ENCODE measurements at regions not wholly inside any gene's neighbourhood (a gene's known extent, or its start where the extent isn't known, plus 50 kb on each side); places are given as distances from the start of the nearest gene placed in this dataset.

GRCh38 chr2:23073671-23074070 is 311.3 kb upstream of the KLHL29 start:
- no peak for DNase-seq

GRCh38 chr2:23077596-23077995 is 307.4 kb upstream of the KLHL29 start:
- no peak for DNase-seq

DNA sequence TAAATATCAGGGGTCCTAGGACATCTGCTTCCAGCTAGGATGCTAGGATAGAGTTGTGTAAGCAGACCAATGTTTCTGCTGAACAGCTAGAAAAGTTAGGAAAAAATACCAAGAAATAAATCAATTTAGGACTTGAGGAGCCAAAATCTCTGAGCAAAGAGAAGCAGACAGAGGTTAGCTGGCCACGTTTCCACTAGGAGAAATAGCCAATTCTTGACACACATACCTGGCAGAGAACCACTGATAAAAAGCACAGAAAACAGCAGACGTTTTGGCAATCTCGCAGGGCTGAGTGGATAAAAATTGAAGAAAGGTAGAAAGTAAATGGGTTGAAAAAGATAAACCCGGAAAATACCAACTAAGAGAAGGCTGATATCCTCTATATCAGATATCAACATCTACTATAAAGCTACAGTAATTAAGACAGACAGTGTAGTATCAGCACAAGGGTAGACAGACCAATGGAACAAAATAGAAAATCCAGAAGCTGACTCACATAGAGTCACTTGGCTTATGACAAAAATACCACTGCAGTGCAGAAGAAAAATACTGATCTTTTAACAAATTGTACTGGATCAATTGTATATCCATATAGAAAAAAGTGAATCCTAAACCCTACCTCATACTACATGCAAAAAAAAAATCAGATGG is 306.1 kb upstream of the KLHL29 start:
- peak; percentile 24 for DNase-seq

DNA sequence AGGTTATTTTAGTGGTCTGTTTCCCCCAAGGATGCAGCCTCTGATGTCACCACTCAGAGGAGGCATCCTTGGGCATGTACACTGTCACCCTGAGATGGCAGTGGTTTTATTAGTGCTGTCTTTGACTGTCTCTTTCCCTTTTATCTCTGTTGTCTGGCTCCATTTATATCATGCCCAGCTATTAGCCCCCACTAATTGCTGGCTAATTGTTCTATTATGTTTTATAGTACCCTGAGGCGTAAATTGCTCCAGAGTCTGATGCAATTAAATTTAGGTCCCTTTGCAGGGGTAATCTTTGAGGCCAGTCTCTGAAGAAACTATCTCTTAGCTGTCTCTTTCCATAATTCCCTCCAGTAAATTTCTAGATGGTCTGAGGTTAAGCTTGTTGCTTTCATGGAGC is 301.0 kb upstream of the KLHL29 start:
- DNase-seq = no peak

DNA sequence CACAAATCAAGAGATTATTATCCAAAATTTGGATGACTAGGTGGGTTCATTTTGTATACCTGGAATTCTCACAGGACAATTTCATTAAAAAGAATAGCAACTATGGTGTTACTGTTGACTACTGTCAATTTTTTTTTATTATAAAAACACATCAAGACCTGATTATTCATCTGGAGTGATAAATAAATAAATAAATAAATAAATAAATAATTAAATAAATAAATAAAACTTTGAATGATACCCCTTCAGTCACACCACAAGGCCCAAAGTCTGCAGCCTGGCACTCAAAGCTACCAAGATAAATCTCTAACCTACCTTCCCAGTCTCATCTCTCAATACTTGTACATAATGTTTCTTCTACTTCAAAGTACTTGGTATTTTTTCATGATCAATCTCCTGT is 294.0 kb upstream of the KLHL29 start:
- DNase-seq = no peak

DNA sequence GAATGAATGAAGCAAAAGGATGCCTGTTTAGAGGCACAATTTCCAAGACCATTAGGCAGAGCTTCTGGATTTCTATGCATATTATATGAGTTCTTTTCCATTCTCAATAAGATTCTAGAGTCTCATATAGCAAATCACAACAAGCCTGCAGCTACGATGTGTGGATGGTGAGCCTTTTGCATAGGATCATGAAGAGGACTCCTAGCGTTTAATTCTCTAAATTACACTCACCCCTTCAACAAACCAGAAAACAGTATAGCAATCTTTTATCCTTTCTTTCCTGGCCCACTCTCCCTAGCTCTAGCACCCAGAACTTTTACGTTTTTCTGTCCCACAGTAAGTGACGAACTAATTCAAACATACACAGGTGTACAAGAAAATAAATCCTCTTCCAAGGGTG is 293.1 kb upstream of the KLHL29 start:
- DNase-seq = no peak

GRCh38 chr2:23092831-23093230 is 292.1 kb upstream of the KLHL29 start:
- no peak for DNase-seq

DNA sequence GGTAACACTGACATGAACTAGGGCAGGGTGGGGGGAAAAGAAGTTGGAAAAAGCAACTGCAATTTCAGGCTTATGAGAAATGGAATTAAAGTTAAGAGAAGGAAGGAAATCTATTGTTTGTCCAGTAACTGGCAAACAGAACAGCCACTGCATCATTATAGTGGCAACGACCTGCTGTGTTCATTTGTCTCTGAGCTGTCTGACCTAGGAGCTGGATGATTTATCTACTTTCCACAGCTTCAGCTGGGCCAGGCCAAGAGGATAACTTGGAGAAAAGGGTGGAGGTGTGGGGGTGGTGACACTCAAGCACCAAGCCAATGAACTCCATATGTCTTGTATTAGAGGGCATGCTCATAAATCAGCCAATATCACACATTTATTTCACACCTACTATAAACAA is 291.5 kb upstream of the KLHL29 start:
- DNase-seq = no peak

- DNase-seq = no peak
These were observed 287.9 kb upstream of the KLHL29 start for GRCh38 chr2:23096906-23097602.

DNA sequence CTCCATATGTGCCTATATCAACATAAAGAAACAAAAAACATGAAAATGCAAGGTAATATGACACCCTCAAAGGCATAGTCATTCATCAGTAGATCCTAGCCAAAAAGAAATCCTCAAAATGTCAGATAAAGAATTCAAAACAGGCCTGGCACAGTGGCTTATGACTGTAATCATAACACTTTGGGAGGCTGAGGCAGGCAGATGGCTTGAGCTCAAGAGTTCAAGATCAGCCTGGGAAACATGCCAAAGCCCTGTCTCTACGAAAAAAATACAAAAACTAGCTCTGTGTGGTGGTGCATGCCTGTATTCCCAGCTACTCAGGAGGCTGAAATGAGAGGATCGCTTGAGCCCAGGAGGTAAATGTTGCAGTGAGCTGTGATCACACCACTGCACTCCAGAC is 284.6 kb upstream of the KLHL29 start:
- no peak for DNase-seq

DNA sequence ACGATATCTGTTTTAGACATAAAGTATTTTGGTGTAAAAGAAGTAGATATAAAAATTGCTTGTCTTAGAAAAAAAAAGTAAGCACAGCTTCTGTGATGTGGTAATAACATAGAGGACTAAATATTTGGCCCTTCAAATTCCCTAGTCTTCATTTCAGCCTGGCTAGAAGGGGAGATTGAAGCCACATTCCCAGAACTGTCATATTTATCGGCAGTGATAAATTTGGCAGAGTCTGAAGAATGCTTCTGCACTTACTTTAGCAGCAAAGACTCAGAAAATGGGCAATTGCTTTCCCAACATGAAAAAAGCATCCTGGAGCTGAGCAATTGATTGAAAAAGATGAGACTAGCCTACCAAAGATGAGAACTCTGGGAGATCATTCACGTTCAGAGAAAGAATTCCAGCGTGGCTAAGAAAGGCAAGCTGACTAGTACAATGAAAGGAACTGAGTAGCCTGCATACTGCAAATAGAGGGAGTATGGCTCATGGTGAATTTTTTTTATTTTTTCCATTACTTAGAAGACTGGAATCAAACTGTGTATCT is 278.7 kb upstream of the KLHL29 start:
- DNase-seq = no peak

DNA sequence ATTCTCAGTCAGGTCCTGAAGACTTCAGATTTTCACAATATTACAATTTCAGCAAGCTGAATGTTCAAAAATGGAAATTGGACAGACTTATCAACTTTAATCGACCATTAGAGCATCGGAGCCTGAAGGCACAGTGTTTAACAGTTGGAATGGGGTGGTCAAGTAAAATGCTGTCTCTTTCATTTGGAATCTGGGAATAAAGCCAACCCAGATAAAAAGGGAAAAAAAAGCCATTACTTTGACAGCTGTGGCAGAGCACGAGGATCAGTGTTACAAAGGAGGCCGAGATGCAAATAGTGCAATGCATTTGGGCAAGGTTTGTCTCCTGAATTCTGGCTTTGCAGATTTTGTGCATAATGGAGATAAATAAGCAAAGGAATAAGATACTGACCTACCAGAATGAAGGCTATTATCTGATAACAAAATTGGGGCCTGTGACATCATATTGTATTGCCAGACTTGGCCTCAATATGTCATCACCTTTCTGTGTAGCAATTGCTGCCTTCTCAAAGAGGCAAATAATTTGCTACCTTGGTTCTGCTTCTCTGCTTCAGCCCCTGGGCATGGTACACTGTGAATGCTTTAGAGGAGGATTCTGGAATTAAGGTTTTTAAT is 277.5 kb upstream of the KLHL29 start:
- DNase-seq = no peak

DNA sequence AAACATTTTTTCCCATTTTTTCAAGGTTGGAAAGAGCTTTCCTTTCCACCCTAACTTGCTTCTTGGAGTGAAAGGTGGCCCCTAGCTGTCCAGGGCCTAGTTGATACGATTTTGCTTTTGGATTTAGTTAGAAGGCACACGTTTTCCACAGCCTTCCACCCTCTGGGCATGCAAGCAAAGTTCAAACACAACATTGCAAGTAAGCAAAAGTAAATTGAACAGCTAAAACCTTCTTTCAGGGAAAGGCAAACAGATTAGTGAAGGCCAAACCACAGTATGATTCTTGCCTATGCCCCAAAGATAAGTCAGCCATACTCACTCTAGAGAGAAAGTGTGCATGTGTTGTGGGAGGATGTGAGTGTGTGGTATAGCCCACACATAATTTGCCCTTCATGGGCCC is 273.7 kb upstream of the KLHL29 start:
- no peak for DNase-seq

GRCh38 chr2:23112517-23112916 is 272.5 kb upstream of the KLHL29 start:
- DNase-seq = no peak

- DNase-seq = no peak
These were observed 270.7 kb upstream of the KLHL29 start for GRCh38 chr2:23114299-23114698.

GRCh38 chr2:23118313-23118712 is 266.7 kb upstream of the KLHL29 start:
- DNase-seq = no peak

GRCh38 chr2:23118894-23119293 is 266.1 kb upstream of the KLHL29 start:
- DNase-seq = no peak

- no peak for DNase-seq
These were observed 264.8 kb upstream of the KLHL29 start for GRCh38 chr2:23120161-23120560.

DNA sequence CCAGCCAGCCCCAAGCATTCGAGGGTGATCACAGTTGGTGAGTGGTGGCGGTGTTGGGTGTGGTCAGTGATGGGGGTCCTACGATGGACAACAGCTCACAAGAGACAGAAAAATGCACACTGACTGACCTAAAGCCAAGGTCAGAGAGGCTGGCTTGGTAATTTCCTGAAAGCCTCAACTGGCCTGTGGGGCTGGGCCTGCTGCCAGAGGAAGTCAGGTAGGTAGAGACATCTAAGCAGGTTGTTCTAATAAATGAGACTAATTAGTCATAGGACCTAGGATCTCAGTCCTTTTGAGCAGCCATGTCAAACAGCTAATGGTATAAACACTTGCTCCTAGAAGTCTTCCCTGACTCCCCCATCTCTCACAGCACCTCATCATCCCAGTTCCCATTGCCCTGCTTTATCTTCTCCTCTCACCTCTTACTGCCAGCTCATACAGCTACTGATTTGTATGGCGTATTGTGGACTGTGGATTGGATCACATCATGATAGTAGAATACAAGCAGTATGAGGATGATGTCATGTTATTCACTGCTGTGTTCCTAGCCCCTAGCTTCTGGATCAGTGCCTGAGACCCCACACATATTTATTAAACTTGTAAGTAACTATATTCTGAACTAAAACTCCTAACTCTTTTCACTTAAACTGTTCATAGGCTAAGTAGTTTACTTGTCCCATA is 262.9 kb upstream of the KLHL29 start:
- DNase-seq = no peak

DNA sequence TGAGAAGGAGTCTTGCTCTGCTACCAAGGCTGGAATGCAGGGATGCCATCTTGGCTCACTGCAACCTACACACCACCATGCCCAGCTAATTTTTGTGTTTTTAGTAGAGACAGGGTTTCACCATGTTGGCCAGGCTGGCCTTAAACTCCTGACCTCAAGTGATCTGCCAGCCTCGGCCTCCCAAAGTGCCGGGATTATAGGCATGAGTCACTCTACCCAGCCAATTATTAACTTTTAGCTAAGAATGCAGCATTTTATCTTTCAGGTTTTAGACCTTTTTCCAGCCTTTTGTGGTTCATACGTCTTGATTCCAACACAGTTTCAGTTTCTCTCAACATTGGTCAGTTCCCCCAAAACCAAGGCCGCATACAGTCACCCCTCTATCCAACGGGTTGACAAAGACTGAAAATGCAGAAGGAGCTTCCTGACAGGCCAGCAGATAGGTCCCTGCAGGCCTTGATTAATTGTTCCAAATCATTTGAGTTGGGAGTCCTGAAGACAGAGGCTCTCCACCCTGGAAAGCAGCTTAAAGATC is 262.2 kb upstream of the KLHL29 start:
- DNase-seq = no peak

GRCh38 chr2:23123686-23124085 is 261.3 kb upstream of the KLHL29 start:
- no peak for DNase-seq

- no peak for DNase-seq
These were observed 260.7 kb upstream of the KLHL29 start for GRCh38 chr2:23124214-23124750.

GRCh38 chr2:23127465-23127864 is 257.5 kb upstream of the KLHL29 start:
- no peak for DNase-seq

Measured in femur (tissue), 1 donor.